ENCODE measurements at regions not wholly inside any gene's neighbourhood (a gene's known extent, or its start where the extent isn't known, plus 50 kb on each side); places are given as distances from the start of the nearest gene placed in this dataset.
"Not testable (repeated sequence)": the region's sequence is repeated elsewhere in the genome, so short reads cannot be mapped to it uniquely, and the experiment has no call there.

DNA sequence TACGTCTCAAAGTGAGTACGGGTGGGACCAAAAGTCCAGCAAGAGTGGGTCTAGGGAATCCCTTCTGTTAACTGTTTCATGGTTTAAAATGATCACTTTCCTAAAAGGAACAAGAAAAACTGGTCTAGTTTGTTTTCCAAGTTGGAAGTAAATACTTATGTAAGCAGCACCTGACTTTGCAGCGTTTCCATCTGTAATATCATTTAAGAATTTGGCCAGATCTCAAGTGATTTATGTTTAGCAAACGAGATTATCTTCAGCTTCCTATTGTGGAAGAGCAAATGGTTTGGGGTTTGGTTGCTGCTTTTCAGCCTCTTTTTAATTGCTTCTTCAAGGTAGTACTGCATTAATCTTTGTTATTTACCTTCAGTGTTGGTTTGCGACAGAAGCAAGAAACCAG lies 50.4 kb downstream of the FHIP1A start:
- no peak for DNase-seq

GRCh38 chr4:151460434-151460833 lies 51.5 kb downstream of the FHIP1A start:
- DNase-seq = no peak

DNA sequence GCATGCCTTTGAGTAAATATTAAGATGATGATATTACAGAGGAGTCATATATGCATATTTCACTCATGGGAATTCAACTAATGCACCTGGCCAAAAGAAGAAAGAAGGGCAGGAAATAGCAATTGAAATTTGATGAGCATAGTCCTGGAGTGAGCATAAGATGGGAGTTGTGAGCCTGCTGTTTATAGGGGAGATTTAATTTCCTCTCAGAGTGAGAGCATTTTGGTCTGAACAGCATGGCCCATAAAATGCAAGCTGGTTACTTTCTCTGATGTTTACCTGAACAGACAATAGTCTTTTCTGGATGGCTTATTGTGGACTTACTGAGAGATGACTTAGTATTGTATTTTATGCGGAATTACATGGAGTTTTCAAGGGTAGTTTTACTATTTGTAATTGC lies 53.6 kb downstream of the FHIP1A start:
- no peak for DNase-seq

GRCh38 chr4:151468715-151469696 lies 60.0 kb downstream of the FHIP1A start:
- DNase-seq = no peak

DNA sequence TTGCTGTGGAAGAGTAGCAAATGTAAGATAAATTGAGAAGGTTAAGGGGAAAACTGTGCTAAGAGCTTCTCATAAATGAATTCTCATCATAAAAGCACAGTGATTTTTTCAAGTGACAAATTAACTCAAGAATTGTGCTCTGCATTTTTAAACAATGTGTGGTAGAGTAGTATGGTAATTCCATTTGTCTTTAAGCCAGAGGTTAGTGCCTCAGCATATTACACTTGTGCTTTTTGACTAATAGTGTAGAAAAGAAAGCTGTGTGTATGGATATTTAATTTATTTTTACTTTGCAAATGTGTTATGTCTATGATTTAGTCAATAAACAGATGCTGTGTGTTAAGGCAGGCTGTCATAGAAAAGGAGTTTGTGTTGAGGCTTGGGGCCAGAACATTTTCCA lies 61.0 kb downstream of the FHIP1A start:
- no peak for DNase-seq

- no peak for DNase-seq
Measured at GRCh38 chr4:151471728-151472127, 62.8 kb downstream of the FHIP1A start.

- DNase-seq = no peak
Measured at GRCh38 chr4:151472297-151472696, 63.3 kb downstream of the FHIP1A start.

DNA sequence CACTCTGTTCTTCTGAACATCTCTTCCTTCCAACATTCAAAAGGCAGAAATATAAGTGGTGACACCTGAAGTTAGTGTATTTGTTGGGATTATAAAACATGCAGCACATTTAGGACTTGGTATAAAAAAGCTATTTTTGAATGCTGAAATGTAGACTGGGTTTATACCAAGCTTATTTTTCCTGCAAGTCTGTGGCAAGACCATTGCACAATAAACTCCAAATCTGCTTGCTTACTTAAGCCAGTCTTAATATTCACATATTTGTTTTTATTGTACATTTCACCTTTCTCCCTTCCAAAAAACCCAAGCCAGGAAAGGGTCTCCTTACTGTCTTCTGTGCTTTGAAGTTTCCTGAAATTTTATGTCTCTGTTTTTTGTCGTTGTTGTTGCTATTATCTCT lies 63.7 kb downstream of the FHIP1A start:
- DNase-seq = no peak

DNA sequence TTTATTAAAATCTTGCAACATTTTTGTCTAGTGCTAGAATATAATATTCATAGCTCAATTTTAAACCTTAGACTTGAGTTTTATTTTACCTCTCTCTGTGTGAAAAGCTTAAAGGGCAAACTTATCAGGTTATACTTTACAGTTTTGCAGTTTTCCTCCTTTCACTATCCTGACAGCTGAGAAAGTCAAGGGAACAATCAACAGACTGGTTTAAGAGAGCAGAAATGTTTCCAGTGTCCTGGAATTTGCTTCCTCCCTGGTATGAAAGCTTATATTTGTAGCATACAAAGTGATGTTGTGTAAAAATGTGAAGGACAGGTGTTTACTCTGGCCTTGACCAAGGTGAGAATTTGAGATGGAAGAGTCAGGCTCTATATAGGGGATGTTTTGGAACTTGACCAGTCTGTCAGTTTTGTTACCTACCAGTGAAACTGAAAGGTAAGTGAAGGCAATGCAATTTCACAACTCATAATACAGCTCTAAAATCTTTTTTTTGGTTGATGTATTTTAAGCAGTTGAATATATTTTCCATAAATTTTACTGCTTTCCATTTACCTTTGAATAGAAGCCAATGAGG lies 64.6 kb downstream of the FHIP1A start:
- no peak for DNase-seq

DNA sequence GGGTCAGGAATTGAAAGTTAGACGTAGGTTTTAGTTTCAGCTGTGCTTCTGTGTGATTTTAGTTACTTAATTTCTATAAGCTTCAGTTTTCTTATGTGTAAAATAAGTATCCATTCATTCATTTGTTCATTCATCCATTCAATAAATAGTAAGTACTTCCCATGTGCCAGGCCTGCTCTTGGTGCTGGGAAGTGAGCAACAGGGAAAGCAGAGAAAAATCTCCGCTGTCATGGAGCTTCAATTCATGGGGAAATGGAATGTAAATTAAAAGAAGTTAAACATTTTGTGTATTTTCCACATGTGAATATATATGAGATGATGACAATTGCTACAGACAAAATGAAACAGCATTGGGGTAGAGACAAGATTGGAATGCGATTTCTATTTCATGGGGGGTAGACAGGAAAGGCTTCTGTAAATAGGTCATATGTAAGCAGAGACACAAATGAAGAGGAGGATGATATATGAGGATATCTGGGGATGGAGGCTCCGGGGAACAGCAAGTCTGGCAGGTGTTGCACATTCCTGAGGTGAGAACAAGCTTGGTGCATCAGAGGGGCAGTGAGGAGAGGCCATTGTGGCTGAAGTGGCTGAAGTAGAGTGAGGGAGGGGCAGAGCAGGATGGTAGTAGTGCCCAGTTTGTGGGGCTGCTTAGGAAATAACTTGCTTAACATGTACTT lies 66.2 kb downstream of the FHIP1A start:
- peak; percentile 16 for DNase-seq

GRCh38 chr4:151481813-151482212 lies 72.8 kb downstream of the FHIP1A start:
- DNase-seq = no peak

GRCh38 chr4:151484396-151485102 lies 75.6 kb downstream of the FHIP1A start:
- no peak for DNase-seq

GRCh38 chr4:151485541-151486131 lies 76.7 kb downstream of the FHIP1A start:
- no peak for DNase-seq

DNA sequence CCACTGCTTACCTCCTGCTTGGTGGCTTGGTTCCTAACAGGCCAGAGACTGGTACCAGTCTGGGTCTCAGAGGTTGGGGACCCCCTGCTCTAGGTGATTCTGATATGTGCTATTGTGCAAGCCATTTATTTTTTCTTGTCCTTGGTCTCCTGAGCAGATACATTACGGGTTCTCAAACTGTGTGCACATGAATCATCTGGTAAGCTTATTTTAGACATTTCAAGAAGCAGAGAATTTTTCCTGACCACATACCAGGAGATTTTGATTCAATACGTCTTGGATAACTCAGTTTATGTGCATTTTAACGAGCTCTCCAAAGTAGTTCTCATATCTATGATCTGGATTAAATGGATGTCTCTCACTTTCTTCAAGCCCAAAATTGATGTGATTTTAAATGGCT lies 77.2 kb downstream of the FHIP1A start:
- DNase-seq = no peak

GRCh38 chr4:151488968-151489367 lies 80.0 kb downstream of the FHIP1A start:
- no peak for DNase-seq

DNA sequence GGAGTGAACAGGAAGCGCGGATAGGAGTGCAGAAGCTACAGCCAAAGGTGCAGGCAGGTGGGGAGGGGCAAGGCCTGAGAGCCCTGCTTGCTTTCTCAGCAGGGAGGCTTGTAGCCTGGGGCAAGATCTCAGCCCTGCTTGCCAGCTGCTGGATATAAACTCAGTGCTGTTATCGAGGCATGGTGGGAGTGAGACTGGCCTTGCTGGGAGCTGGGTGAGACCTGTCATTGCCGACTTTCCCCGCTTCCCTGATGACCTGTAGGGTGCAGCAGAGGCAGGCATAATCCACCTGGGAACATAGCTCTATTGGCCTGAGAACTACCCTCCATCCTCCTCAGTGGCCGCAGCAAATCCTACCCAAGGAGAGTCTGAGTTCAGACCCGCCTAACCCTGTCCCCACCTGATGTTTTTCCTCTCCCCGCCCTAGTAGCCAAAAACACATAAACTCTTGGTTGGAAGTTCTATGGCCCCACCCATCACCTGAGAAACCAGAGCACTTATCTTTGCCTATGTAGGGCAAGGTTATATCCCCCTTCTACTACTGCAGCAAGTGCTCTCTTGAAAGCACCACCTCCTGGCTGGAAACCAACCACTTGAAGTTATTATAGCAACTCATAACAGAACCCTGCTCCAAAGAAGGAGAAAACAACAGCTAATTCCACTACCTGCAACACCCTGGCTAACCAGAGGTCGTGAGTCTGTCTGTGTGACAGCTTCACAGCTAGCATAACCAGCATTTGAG lies 80.7 kb downstream of the FHIP1A start:
- no peak for DNase-seq

GRCh38 chr4:151495612-151496011 lies 86.6 kb downstream of the FHIP1A start:
- DNase-seq = not testable (repeated sequence)

GRCh38 chr4:151511548-151511947 lies 102.6 kb downstream of the FHIP1A start:
- not testable (repeated sequence) for DNase-seq

GRCh38 chr4:151517896-151518295 lies 108.9 kb downstream of the FHIP1A start:
- DNase-seq = no peak

DNA sequence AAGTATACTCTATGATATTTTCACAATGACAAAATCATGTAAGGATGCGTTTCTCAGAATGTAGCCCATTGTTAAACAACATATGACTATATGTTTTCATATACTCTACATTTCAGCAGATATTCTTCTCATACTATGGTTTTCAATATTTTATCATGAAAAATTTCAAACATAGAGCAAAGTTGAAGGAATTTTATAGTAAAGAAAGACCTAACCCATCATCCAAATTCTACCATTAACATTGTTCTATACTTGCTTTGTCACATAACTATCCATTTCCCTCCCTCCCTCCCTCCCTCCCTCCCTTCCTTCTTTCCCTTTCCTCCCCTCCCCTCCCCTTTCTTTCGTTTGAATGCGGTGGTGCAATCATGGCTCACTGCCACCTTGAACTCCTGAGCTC lies 109.4 kb downstream of the FHIP1A start:
- no peak for DNase-seq

GRCh38 chr4:151519728-151520415 lies 110.9 kb downstream of the FHIP1A start:
- no peak for DNase-seq
